AG09319 (cell line): ENCODE measurements at regions not wholly inside any gene's neighbourhood (a gene's known extent, or its start where the extent isn't known, plus 50 kb on each side); places are given as distances from the start of the nearest gene placed in this dataset.

Experiments
- DNase-seq: peaks from one replicate; pipeline ENCODE4 v3.0.0-alpha.2; 2010; ENCODE audit warnings: low read depth; ENCODE audit errors: extremely low read depth
- TF ChIP-seq, protein P1 (sequence below): IDR thresholded peaks from 2 replicates; pipeline ENCODE4 v1.5.1; 2011; ENCODE audit warnings: low read depth, mild to moderate bottlenecking, inconsistent platforms, low read length, moderate library complexity

DNA sequence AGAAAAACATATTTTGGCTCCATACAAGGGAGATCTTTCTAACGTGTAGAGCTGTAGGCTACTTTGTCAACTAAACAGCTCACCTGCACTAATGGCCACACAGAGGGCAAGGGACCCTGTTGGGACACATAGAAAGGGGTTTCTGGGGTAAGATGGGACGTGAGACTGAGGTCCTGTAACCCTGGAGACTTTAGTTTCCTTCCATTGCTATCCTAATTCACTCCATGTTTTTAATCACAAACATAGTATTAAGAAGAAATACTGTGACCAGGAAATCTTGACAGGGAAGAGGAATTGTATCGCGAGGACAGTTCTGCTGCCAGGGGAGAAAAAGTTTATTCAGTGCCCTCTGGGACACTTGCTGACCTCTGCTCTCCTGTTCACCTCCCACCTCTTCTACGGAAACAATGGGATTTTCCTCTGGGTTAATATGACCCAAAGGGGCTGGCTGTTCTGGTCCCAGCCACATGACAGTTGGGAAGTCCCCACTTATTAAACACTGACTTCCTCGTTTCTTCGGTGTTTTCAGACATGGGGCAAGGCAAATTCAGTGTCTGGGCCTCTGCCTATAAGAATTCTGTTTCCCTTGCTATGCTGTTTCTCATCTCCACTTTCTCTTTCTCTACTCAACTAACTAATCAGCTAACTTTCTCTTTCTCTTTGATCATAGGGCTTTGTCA is 106.9 kb upstream of the SEMA6A start:
- TF ChIP-seq, protein P1, sequence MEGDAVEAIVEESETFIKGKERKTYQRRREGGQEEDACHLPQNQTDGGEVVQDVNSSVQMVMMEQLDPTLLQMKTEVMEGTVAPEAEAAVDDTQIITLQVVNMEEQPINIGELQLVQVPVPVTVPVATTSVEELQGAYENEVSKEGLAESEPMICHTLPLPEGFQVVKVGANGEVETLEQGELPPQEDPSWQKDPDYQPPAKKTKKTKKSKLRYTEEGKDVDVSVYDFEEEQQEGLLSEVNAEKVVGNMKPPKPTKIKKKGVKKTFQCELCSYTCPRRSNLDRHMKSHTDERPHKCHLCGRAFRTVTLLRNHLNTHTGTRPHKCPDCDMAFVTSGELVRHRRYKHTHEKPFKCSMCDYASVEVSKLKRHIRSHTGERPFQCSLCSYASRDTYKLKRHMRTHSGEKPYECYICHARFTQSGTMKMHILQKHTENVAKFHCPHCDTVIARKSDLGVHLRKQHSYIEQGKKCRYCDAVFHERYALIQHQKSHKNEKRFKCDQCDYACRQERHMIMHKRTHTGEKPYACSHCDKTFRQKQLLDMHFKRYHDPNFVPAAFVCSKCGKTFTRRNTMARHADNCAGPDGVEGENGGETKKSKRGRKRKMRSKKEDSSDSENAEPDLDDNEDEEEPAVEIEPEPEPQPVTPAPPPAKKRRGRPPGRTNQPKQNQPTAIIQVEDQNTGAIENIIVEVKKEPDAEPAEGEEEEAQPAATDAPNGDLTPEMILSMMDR = no peak
- no peak for DNase-seq

DNA sequence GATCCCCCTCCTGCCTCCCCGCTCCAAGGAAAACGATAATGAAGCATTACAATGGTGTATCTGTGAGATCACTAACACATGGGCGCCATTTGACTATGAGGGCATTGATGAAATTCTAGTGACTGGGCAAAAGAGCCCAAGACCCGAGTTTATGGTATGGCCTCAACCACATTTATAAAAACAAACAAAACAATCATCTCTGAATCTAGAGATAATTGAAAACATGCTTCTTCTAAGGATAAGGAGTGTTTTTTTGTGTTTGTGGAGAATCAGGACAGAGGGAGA is 100.9 kb upstream of the SEMA6A start:
- no peak for DNase-seq
- TF ChIP-seq, protein P1 = no peak

DNA sequence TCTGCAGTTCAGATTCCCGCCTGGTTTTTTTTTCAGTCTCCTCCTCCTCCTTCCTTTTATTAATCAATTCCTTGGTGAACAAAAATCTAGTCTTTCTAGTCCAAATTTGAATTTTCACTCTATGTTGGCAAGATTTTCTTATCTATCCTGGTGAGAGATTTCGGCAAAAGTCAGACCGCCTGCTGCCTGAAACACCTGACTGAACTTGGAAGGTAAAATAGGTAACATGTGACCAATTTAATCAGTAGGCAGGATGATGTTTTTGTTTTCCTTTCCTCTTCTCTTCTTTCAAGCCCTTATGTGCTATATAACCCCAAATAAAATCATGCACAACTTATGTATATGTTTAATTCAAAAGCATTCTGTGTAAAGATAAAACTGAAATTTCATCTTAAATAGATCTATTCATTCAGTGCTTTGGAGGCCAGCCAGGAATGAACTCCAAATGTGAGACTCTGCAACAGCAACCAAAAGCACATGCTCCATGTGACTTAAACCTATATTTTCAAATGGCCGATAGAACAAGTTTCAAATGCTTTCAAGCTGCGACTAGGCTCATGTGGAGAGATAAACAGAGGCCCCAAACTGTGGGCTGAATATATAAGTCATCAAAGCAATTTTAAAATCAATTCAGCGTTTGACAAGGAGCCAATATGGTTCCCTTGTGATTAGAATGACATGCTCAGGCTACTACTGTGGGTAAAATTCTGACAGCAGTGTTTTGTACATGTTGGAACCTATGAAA is 100.4 kb upstream of the SEMA6A start:
- TF ChIP-seq, protein P1 = no peak
- no peak for DNase-seq

DNA sequence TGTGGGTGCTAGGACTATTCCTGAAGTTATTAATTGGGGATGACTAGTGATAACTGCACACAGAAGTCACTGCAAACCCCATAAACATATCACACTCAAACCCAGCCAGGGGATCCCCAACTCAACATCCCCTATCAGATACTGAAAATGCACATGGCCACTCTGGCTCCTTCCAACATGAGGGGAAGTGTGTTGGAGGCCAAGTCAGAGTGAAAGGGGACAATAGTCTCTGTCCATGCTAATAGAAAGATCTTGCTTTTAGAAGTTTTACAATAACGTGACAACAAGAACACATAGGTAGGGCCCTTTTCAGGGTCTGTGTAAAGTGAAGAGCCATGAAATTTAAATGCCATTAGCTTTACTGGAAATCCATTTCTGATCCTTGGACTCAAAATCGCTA is 98.8 kb upstream of the SEMA6A start:
- TF ChIP-seq, protein P1 = no peak
- DNase-seq = no peak

DNA sequence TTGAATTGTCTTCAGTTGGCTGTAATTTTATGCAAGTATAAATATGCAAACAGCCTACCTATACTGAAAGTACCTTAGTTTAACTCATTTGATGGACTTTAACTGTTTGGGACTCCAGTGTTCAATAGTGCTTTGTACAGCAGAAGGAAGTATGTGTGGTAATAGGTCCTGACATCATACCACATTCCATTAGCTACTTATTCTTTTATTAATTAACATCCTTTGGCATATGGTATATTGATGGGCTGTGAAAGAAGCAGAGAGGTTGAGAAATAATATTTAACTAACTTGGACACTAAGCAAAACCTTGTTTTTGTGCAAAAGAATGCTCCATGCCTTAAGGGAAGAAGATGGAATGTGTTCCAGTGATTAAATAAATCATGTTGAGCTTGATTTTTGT is 97.6 kb upstream of the SEMA6A start:
- TF ChIP-seq, protein P1 = no peak
- no peak for DNase-seq

DNA sequence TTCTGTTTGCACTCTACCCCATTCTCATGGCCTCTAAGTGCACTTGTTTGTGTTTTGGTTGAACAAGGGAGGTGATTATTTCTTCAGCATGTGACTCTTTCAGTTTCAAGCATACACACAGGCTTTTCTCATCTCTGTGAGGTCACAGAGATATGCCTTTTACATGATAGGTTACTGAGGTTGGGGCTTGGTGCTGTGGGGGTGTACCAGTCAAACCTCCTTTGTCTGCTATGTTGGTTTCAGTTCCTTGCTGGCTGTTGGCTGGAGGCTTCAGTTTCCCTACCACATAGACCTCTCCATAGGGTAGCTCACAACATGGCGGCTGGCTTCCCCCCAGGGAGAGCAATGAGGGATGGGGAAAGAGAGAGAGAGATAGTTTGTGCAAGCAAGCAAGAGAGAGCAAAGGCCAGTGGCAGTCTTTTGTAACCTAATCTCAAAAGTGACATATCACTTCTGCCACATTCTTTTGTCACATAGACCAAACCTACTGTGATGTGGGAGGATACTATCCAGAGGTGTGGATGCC is 96.7 kb upstream of the SEMA6A start:
- TF ChIP-seq, protein P1 = no peak
- no peak for DNase-seq

DNA sequence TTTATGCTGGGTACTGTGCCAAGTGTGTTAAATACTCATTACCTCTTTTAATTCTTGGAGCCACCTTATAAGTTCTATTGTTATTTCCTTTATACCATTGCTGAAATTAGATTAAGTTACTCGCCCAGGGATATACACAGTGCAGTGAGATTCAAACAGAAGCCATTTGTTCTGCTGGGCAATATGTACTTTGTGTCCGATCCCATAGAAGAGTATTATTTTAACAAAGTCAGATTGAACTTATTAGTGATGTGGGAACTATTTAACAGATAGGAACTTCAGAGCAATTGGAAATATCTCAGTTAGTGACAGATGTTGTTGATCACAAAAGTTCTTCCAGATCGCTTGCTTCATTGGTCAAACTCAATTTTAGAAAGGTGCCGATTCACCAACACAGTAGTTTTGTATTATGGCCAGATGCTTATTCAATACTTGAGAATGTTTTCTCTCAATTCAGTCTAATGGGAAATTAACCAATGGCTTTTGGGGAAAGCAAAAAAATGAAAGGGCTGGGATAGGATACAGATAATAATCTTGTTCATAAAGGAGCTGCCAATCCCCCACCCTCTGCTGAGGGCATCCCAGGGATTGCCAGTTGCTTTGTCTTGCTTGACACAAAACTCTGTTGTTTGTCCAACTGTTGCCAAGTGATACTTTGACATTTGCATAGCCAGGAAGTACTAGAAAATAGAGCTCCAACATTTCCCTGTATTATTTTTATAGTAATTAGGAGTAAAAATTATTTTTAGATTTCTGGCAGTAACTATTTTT is 94.8 kb upstream of the SEMA6A start:
- no peak for DNase-seq
- TF ChIP-seq, protein P1 = no peak
